NCI-H2081 (cell line): ENCODE measurements at regions not wholly inside any gene's neighbourhood (a gene's known extent, or its start where the extent isn't known, plus 50 kb on each side); places are given as distances from the start of the nearest gene placed in this dataset.
"Not testable (repeated sequence)": the region's sequence is repeated elsewhere in the genome, so short reads cannot be mapped to it uniquely, and the experiment has no call there.

Experiments used
- DNase-seq, 2 experiments: peaks; one replicate each; lab custom pipeline; 2025; lab: John Stamatoyannopoulos, UW

- no peak for DNase-seq
Measured at GRCh38 chr20:53693262-53693871, 99.7 kb upstream of the ZNF217 start.

- DNase-seq = no peak
Measured at GRCh38 chr20:53692465-53693067, 98.9 kb upstream of the ZNF217 start.

- DNase-seq = no peak
Measured at GRCh38 chr20:53691811-53692192, 98.2 kb upstream of the ZNF217 start.

DNA sequence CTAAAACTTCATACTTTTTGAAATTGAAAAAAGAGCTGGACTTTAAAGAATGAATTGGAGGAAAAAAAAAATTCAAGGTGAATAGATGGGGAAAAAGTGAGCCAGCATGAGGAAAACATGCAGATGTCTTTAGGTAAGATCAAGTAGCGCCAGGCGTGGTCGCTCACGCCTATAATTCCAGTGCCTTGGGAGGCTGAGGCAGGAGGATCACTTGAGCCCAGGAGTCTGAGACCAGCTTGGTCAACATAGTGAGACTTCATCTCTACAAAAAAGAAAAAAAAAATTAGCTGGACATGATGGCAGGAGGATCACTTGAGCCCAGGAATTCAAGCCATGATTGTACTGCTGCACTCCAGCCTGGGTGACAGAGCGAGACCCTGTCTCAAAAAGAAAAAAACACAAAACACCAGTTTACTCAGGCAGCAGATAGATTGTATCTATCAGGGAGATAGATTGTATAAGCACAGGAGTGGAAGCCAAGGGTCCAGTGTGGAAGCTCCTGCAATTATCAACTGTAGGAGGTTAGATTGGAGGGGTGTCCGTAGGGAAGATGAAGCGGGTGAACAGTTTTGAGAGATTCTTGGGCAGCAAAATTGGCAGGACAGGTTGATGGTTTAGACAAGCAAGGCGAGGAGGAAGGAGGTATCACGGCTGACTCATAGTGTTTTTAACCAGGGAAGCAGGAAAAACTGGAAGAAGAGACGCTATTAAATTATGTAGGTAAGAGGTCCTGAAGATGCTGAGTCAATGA lies 97.6 kb upstream of the ZNF217 start:
- DNase-seq = no peak

GRCh38 chr20:53688085-53688484 lies 94.4 kb upstream of the ZNF217 start:
- DNase-seq = no peak

DNA sequence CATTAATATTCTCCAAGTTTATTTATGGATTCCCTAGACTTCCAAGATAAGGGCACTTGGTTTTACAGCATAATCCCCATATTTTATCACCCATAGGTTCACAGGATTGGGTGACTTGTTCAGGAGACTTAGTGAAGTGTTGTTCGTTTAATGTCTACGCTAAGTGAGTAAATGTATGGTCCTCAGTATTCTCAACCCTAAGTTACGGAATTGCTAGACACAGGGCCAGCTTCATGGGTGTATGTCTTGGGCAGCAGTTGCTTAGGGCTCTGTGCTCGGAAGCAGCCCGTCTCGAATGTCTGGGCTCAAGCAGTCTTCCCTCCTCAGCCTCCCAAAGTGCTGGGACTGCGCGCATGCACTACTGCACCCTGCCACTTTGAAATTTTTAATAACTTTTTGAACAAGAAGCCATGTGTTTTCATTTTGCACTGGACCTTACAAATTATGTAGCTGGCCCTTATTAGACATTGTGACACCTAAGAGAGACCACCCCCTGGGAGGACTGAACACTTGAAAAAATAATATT lies 91.5 kb upstream of the ZNF217 start:
- no peak for DNase-seq

DNA sequence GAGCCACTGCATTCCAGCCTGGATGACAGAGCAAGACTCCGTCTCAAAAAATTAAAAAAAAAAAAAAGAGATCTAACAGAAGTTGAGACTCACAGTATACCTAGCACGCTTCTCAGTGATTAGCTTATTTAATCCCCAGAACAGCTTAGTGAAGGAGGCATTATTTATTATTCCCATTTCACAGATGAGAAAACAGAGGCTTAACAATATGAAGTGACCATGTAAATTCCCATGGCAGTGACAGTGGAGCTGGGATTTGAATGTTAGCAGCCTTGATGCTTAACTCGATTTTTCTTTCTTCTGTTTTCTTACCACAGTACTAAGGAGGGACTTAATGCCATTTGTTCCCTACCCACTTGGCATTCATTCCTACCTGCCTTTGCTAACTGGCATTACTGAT lies 89.9 kb upstream of the ZNF217 start:
- no peak for DNase-seq

DNA sequence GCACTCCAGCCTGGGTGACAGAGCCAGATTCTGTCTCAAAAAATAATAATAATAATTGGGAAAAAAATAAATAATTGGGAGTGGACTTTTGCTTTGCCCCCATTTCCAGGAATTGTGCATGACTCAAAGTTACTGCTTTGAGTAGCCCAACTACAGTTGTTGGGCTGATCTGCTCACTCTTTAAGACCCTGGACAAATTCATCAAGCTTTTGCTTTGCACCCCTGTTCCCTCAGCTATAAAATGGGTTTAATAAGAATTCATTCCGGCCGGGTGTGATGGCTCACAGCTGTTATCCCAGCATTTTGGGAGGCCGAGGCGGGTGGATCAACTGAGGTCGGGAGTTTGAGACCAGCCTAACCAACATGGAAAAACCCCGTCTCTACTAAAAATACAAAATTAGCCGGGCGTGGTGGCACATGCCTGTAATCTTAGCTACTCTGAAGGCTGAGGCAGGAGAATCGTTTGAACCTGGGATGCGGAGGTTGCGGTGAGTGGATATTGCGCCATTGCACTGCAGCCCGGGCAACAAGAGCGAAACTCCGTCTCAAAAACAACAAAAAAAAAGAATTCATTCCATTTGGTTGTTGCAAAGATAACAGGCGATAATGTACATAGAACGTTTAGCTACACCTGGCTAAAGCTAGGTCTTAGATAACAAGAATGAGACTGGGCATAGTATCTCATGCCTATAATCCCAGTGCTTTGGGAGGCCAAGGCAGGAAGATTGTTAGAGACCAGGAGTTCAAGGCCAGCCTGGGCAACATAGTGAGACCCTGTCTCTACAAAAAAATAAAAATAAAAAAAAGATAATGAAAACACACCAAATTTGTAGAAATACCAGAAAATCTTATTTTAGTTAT lies 87.9 kb upstream of the ZNF217 start:
- DNase-seq = no peak

DNA sequence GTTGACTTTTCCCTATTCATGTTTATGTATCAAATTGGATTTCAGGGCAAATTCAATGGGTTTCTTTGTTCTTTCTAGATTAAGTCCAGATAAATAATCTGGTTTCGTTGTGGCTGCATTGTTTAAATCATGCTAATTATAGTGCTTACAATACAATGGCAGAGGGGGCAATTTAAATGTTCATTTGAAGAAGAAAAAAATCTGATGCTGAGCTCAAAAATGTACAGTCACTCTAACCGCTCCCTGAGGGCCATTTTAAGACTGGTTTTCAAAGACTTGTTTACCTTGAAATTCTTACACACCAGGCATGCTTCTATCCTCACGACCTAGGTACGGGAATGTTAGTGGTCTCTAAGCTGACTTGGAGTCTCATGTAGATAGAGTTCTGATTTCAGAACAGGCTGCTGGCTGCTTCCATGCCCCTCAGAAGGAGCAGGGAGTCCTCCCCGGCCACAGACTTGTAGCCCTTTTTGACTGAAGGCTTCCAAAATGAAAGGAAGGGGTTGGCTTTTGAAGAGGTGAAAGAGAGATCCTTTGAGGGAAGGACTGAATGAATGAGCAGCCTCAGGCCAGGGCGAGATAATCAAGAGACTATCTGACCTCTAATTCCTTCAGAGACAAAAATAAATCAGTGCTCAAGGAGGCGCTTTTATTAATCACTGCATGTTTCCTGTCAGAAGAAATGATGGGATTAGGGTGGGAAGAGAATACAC lies 86.1 kb upstream of the ZNF217 start:
- DNase-seq = no peak

- no peak for DNase-seq
Measured at GRCh38 chr20:53678990-53679596, 85.5 kb upstream of the ZNF217 start.

DNA sequence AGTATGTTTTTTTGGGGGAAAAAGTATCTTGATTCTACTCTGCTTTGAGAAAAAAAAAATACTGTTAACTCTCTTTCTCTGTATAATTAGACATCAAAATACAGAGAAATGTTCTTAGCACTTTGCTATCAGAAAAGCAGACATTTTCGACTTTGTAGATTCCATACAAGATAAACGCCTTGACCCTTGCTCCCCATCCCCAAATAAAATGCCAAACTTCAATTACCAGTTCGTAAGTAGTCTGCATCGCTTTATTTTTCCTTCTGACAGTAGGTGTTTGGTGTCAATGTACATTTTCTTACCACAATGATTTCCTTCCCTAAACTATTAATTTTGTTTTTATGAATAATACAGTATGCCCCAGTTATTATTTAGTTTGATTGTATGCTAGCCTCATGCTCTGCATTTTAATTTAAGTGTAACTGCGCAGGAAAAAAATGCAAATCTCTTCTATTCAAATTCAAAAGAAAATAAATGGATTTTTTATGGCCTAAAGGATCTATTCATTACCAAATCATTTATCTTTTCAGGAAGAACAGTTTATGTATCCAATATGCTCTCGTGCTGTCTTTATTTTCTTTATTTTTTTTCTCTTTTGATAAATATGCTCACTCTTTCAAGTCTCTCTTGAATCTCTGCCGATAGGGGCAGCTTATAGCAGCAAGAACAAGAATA lies 84.8 kb upstream of the ZNF217 start:
- DNase-seq = no peak

GRCh38 chr20:53677447-53678314 lies 84.0 kb upstream of the ZNF217 start:
- no peak for DNase-seq

- DNase-seq = no peak
Measured at GRCh38 chr20:53676987-53677386, 83.3 kb upstream of the ZNF217 start.

DNA sequence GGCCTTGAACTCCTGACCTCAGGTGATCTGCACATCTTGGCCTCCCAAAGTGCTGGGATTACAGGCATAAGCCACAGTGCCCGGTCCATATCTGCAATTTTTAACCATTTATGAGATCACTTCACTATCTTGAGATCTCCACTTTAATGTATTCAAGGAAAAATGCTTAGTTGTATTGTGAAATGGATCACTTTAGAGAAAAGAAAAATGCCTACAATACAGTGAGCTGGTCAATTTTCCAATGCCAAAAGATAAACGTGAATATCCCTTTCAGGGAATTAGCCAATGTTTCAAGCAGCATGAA lies 82.8 kb upstream of the ZNF217 start:
- DNase-seq = no peak

GRCh38 chr20:53672484-53673129 lies 79.0 kb upstream of the ZNF217 start:
- DNase-seq = no peak

DNA sequence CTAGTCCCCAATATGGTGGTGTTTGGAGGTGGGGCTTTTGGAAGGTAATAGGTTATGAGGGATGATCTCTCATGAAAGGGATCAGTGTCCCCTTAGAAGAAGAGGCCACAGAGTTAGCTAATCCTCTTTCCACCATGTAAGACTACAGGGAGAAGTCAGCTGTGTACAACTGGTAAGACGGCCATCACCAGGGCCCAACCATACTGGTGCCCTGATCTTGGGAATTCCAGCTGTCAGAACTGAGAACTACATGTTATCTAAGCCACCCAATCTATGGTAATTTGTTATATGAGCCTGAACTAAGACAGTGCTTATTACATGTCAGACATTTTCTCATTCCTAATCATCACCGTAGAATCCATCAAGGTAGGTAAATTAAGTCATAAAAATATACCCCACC lies 77.7 kb upstream of the ZNF217 start:
- DNase-seq = no peak

DNA sequence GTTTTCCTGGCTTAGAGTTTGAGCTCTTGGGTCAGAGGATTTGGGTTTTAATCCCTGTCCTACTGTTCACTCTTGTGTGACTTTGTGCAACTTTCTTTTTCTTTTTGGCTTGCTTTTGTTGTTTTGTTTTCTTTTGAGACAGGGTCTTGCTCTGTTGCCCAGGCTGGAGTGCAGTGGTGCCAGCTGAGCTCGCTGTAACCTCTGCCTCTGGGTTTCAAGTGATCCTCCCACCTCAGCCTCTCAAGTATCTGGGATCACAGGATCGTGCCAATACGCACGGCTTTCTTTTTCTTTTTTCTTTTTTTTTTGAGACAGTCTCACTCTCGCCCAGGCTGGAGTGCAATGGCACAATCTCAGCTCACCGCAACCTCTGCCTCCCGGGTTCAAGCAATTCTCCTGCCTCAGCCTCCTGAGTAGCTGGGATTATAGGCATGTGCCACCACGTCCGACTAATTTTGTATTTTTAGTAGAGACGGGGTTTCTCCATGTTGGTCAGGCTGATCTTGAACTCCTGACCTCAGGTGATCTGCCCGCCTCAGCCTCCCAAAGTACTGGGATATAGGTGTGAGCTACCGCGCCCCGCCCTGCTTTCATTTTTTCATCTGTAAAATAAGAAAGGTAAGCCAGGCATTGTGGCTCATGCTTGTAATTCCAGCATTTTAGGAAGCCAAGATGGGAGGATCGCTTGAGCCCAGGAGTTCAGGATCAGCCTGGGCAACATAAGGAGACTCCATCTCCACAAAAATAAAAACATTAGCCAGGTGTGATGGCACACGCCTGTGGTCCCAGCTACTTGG lies 76.1 kb upstream of the ZNF217 start:
- not testable (repeated sequence) for DNase-seq

DNA sequence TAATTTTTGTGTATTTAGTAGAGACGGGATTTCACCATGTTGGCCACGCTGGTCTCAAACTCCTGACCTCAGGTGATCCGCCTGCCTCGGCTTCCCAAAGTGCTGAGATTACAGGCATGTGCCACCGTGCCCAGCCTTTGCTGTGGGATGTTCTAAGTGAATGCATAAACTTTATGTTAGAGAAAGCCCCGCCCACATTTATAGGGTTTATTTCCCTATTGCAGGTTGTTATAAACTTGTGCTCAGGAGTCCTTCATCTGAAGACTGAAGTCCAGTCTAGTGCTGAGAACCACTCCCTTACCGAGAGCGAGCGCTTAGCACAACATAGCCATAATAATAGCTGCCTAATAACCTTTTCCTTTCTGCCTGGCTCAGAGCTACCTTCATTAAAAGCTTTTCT lies 75.4 kb upstream of the ZNF217 start:
- no peak for DNase-seq

- DNase-seq = no peak
Measured at GRCh38 chr20:53666144-53666543, 72.5 kb upstream of the ZNF217 start.
